GM18867 (cell line): ENCODE measurements at regions not wholly inside any gene's neighbourhood (a gene's known extent, or its start where the extent isn't known, plus 50 kb on each side); places are given as distances from the start of the nearest gene placed in this dataset.
"Not testable (repeated sequence)": the region's sequence is repeated elsewhere in the genome, so short reads cannot be mapped to it uniquely, and the experiment has no call there.

Experiments
- ATAC-seq: cut with Tn5 transposase; IDR thresholded peaks from one replicate; pipeline ENCODE4 v1.9.1; 2021; ENCODE audit warnings: mild to moderate bottlenecking, moderate library complexity; ENCODE audit not compliant: unreplicated experiment

- no peak for ATAC-seq
Observed at GRCh38 chr2:180840641-180841040, 139.8 kb upstream of the UBE2E3 start.

- no peak for ATAC-seq
Observed at GRCh38 chr2:180829836-180830235, 150.6 kb upstream of the UBE2E3 start.

GRCh38 chr2:180829261-180829660, 151.1 kb upstream of the UBE2E3 start:
- ATAC-seq, result no peak

GRCh38 chr2:180828756-180829155, 151.6 kb upstream of the UBE2E3 start:
- ATAC-seq, result no peak

- peak; percentile 66 for ATAC-seq
Observed at GRCh38 chr2:180823546-180824141, 156.8 kb upstream of the UBE2E3 start.

- no peak for ATAC-seq
Observed at GRCh38 chr2:180819106-180819505, 161.3 kb upstream of the UBE2E3 start.

GRCh38 chr2:180818700-180819099, 161.7 kb upstream of the UBE2E3 start:
- ATAC-seq, result not testable (repeated sequence)

- no peak for ATAC-seq
Observed at GRCh38 chr2:180799141-180799540, 181.3 kb upstream of the UBE2E3 start.

GRCh38 chr2:180790891-180791290, 189.5 kb upstream of the UBE2E3 start:
- no peak for ATAC-seq

GRCh38 chr2:180787330-180787729, 193.1 kb upstream of the UBE2E3 start:
- ATAC-seq, result no peak

GRCh38 chr2:180781276-180781675, 199.1 kb upstream of the UBE2E3 start:
- no peak for ATAC-seq

- ATAC-seq, result no peak
Observed at GRCh38 chr2:180778291-180778690, 202.1 kb upstream of the UBE2E3 start.

GRCh38 chr2:180776921-180777320, 203.5 kb upstream of the UBE2E3 start:
- ATAC-seq, result no peak

GRCh38 chr2:180775711-180776110, 204.7 kb upstream of the UBE2E3 start:
- no peak for ATAC-seq

GRCh38 chr2:180765316-180765715, 215.1 kb upstream of the UBE2E3 start:
- ATAC-seq, result not testable (repeated sequence)

GRCh38 chr2:180763263-180763989, 217.0 kb upstream of the UBE2E3 start:
- no peak for ATAC-seq

- ATAC-seq, result no peak
Observed at GRCh38 chr2:180761224-180761623, 219.2 kb upstream of the UBE2E3 start.

GRCh38 chr2:180759631-180760030, 220.8 kb upstream of the UBE2E3 start:
- no peak for ATAC-seq

- ATAC-seq, result no peak
Observed at GRCh38 chr2:180753809-180754761, 226.3 kb upstream of the UBE2E3 start.

- no peak for ATAC-seq
Observed at GRCh38 chr2:180751306-180751920, 229.0 kb upstream of the UBE2E3 start.

GRCh38 chr2:180747728-180748127, 232.7 kb upstream of the UBE2E3 start:
- ATAC-seq, result no peak
